Ecto neural progenitor cell (in vitro differentiated cells): ENCODE measurements at regions not wholly inside any gene's neighbourhood (a gene's known extent, or its start where the extent isn't known, plus 50 kb on each side); places are given as distances from the start of the nearest gene placed in this dataset.
"Not testable (repeated sequence)": the region's sequence is repeated elsewhere in the genome, so short reads cannot be mapped to it uniquely, and the experiment has no call there.

Experiments used
- DNase-seq: peaks from one replicate; pipeline ENCODE4 v3.0.0-alpha.2; 2018; ENCODE audit warnings: low spot score

GRCh38 chr3:153976891-153977554, 144.2 kb upstream of the ARHGEF26 start:
- no peak for DNase-seq

- DNase-seq = no peak
Measured at GRCh38 chr3:153978006-153978405, 143.2 kb upstream of the ARHGEF26 start.

DNA sequence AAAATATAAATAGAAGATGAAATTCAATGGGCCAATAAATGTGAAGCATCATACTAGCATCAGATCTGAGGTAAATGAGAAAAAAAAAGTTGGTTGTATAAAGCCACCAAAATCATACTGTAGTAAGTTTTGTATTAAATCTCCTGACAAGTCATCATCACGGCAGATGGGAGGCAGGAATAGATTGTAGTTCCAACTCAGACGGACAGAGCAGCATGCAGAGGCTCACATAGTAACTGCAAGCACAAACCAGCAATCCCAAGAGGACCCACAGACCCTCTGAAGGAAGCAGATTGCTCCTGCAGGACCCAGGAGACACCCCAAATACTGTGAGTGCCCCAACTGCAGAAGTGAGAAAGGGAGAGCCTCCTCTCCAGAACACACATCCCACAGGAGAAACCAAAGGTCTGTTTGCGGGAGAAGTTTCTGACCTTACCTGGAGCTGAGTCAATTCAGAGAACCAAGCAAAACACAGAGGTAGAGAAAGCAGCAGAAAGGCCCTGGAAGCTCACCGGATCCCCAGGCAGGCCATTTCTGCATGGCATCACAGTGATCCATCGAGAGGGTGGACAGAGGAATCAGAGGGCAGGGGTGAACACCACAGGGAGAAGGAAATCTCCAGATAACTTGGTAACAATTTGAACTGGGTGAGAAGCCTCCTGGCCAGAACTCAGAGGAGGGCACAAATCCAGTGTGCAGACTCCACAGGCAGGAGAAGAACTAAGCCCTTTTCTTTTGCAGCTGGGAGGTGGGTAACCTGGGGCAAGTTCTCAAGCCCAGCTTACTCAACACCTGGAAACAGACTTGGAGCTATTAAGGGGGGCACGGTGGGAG, 141.6 kb upstream of the ARHGEF26 start:
- no peak for DNase-seq

GRCh38 chr3:153980252-153980590, 141.0 kb upstream of the ARHGEF26 start:
- DNase-seq = no peak

- not testable (repeated sequence) for DNase-seq
Measured at GRCh38 chr3:153997364-153997763, 123.8 kb upstream of the ARHGEF26 start.

DNA sequence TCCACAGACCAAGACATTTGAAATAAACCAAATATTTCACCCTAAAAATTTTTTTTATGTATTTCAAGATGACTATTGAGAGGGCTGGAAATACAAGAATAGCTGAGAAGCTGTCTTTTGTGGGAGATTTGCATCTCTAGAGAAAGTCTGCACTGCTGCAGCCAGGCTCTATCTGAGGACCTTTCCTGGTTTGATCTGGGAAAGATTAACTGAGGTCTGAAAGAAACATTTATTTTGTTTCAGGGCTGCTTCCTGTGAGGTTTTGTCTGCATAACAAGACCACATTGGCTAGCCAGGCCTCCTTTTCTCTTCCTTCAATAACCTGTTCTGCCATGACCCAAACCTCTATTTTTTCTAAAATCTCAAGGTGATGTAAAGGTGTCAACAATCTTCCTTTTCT, 117.5 kb upstream of the ARHGEF26 start:
- no peak for DNase-seq

DNA sequence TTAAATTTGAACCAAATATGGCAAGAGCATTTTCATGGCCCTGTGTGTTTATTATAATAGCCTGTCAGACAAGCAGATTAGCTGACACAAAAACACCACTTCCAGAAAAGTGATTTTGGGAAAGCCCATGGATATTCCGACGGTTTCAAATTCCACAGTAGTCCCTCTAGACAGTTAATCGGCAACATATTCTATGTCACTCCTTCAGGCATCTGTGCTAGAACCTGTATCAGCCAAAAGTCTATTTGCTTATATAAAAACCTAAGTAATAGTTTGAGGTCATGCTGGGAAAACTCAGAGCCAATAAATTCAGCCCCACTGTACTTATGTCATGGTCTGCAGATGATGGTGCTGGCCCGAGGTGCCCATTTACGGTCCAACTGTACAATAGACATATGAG, 110.2 kb upstream of the ARHGEF26 start:
- DNase-seq = no peak

DNA sequence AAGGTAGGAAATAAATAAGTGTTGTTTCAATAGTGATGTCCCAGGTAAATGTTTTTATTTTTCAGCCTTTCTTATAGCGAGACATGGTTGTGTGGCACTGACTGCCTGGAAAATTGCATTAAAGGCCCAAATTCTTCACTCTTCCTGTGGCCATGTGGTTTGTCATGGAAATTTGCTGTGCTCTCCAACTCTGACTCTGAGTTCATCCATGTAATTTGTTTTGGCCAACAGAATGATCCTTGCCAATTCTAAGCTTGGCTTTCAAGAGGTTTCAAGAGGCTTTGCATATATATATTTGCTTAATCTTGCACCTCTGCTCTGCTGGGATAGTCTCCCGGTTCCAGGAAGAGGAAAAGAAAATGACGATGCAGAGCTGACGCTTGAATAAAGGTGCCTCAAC, 107.5 kb upstream of the ARHGEF26 start:
- no peak for DNase-seq

DNA sequence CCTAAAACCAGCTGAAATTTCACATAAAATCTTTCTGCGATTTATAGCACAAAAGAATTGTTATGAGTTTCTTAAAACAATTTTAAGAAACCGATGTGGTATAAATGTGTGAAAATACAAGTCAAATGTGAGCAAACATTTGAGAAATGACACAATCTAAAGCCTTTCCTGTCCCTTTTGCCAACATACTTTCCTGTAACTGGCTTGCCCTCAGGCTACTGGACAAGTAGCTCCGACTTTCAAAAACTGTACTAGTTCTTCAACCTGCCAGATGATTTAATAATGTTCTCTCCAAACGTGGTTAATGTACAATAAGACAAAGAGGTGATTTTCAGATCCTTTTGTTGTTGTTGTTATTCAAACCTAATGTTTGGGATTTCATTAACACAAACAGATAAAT, 105.9 kb upstream of the ARHGEF26 start:
- DNase-seq = no peak

DNA sequence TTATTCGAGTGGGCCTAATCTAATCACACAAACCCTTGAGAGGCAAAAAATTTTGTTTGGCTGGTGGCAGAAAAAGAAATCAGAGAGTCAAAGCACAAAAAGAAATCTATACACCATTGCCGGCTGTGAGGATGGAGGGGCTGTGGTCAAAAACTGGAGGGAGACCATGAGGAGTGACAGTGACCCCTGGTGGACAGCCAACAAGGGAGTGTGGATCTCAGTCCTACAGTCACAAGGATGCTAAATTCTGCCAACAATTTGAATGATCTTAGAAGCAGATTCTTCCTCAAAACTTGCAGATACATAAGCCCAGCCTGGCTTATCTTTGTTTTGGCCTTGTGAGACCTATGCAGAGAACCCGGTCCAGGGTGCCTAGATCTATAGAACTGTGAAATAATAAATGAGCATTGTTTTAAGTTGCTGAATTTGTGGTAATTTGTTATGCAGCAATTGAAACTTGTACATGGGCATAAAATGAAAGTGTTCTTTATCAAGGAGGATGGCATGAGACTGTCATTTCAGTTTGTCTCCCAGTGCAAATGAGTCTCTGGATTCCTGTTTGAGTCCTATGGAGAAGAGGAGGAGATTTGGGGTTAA, 103.0 kb upstream of the ARHGEF26 start:
- peak; percentile 62 for DNase-seq

DNA sequence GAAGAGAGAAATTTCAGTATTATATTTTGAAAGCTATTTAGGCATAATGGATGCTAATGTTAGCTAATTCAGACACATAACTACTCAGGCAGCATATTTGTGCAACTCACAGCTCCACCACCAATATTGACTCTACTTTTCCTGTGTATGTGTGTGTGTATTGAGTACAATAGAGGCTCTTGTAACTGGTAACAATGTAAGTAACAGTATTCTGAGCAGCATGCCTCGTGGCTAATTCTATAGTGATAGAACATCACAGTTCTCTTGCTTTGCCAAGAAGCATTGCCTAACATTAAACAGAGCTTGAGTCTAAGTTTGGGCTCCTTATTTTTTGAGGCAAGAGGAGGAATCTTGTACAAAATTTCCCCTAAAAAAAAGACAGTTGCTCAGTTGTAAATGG, 98.6 kb upstream of the ARHGEF26 start:
- no peak for DNase-seq

DNA sequence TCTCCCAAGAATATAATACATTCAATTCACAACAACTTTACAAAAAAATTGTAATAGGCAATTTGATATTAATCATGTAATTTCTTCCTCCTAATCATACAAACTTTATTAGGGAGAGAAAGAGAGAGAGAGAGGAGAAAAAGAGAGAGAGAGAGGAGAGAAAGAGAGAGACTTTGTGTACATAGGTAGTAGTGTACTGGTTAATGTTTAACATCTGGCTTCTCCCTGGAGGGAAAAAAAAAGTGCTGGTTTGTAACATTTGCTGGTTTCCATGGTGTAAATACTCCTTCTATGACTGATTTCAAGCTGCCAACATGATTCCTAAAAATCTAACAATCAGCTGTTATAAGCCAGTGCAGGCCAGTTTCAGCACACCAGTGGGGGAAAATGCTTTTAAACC, 98.0 kb upstream of the ARHGEF26 start:
- DNase-seq = no peak

DNA sequence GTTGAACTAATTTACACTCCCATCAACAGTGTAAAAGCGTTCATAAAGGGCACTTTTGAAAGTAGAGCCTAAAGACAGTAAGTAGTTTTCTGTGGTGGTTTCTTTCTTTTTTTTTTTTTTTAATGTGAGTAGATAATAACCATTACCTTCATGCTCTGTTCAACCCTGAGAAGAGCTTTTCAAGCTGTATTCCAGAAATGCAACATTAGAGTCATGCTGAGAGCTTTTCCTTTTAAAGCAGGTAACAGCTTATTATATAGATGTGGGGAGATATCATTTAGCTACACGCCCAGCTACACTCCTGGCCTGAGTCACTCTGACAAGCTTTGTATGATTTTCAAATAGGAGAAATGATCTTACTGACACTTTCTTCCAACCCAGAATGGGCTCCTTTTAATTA, 96.2 kb upstream of the ARHGEF26 start:
- DNase-seq = no peak

DNA sequence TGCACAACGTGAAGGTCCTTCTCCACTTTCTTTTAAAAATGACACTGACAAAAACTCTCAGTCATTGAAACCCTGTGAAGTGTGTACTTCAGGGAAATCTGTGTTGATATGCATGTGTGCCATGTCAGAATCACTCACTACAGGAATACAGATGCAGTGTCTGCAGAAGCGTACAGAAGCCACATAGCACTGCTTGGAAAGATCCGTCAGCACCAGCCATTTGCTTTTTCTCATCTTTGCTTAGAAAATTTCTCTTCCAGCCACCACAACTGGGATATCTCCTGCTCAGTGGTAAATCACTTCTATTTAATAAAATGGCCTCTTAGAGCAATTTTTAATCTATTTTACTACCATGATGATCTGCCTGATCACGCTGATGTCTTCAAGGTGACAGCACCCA, 91.3 kb upstream of the ARHGEF26 start:
- DNase-seq = no peak

- no peak for DNase-seq
Measured at GRCh38 chr3:154034797-154035330, 86.3 kb upstream of the ARHGEF26 start.

- DNase-seq = no peak
Measured at GRCh38 chr3:154040283-154040682, 80.9 kb upstream of the ARHGEF26 start.

- DNase-seq = no peak
Measured at GRCh38 chr3:154044671-154045070, 76.5 kb upstream of the ARHGEF26 start.

- no peak for DNase-seq
Measured at GRCh38 chr3:154050216-154050615, 71.0 kb upstream of the ARHGEF26 start.

GRCh38 chr3:154050766-154051165, 70.4 kb upstream of the ARHGEF26 start:
- DNase-seq = no peak

DNA sequence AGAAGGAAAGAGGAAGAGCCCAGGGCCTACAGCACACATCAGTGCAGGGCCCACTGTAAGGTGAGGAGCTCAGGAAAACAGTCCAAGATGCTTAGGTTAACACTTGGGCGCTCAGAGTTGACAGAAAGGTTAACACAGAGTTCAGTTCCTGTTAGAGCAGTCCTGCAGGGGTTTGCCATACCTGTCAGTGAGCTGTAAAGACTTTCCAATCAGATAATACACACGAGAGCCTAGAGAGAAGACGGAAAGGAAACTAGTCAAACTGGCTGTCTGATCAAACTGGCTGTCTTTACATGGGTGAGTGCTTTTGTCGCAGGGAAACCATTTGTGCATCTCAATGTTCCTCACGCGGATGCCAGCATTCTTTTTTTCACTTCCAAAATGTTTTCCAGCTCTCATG, 61.4 kb upstream of the ARHGEF26 start:
- no peak for DNase-seq

- DNase-seq = no peak
Measured at GRCh38 chr3:154060238-154061000, 60.8 kb upstream of the ARHGEF26 start.

- no peak for DNase-seq
Measured at GRCh38 chr3:154061001-154061370, 60.2 kb upstream of the ARHGEF26 start.
